MV-4-11 (cell line): ENCODE measurements at regions not wholly inside any gene's neighbourhood (a gene's known extent, or its start where the extent isn't known, plus 50 kb on each side); places are given as distances from the start of the nearest gene placed in this dataset.

Experiments used
- DNase-seq: peaks from one replicate; lab custom pipeline; 2025; lab: John Stamatoyannopoulos, UW

DNA sequence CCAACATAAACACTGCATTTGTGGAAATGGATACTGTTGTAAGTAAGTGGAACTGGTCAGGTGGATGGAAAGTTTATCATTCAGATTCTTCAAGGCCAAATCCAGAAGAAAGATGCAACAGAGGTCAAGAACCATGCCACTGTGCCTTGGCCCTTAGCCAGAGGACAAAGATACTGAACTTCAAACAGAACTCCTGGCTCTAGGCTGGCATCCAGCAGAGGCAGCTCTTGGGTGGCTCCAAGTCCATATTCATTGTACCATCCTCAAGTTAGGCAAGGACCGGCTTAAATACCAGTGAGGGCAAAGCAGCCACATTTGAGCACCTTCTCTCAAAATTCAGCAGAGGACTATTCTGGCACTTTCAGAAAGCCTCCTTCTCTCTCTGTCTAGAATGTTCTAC is 53.2 kb downstream of the DNAAF9 start:
- DNase-seq: no peak

DNA sequence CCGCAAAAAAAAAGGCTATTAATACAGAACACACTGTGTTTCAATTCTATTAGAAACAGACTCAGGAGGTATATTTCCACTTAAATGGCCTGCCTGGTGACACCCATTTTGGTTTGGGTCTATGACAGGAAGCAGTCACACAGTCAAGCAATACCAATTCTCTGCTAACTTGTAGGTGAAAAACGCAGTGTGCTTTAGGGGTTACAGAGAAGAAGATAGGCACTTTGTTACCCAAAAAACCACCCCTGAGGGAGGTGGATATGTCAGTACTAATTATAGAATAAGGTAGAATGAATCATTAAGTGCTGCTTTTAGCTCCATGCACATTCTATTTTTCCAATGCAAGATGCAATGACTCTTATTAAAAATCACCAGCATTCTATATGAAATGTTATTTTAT is 53.8 kb downstream of the DNAAF9 start:
- no peak for DNase-seq

DNA sequence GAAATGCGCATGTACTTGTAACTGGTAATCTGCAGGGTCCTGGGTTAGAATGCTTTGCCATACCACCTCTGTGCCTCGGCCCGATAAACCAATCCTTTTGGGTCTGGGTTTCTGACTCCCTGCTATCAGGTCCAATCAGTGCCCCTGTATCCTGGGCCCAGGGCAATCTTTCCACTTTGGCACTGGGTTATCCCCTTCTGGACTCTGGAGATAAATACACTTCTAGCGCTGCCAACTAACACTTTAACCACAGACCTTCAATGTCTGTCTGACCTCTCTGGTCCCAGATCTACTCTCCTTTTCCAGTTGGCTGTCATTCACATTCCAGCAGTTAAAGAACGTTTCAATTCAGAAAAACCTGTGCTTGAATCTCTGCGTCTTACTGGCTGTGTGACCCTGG is 55.3 kb downstream of the DNAAF9 start:
- DNase-seq: no peak

DNA sequence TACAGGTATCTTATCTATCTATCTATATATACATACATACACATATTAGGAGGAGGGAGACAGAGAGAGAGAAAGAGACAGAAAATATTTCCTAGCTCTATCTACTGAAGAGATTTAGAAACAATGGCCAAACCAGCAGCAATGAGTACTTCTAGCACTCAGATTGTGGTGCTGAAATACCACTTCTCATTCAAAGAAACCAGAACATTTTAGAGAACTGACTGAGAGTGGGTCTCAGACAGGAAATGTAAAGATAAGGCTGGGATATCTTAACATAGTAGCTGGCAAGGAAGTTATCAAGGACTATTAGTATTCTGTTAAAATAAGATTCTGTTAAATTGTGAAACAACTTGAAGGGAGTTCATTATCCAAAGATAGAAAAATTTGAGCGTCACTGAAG is 57.0 kb downstream of the DNAAF9 start:
- DNase-seq: no peak

DNA sequence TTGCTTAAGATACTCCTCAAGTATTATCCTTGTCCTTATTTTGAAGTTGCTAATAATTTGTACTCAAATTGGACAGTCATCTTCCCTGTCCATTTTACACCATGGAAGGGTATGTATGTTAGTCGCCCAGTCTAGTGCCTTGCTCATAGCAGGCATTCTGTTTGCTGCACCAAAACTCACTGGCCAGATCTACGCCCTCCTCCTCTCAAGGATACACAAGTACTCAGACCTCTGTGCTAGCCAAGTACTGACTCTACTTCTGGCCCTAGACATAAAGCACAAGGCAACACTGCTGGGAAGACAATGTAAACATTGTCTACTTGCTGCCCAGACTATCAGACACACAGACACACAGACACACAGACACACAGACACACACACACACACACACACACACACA is 57.7 kb downstream of the DNAAF9 start:
- no peak for DNase-seq

DNA sequence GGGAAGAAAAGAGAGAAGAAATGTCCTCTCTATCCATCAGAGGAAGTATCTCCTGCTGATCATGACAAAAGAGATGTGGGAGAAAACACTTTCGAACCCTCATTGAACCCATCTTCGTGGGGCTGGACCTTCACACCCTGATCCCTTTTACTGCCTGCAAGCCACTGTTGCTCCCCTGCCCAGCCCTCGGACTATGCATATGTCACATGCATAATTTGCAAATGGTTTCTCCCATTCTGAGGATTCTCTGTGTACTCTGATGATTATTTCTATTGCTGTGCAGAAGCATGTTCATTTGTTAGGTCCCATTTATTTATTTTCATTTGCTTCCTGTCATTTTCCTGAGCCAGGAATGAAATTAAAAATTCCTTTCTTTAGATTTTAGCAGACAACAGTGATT is 64.7 kb downstream of the DNAAF9 start:
- DNase-seq: no peak

DNA sequence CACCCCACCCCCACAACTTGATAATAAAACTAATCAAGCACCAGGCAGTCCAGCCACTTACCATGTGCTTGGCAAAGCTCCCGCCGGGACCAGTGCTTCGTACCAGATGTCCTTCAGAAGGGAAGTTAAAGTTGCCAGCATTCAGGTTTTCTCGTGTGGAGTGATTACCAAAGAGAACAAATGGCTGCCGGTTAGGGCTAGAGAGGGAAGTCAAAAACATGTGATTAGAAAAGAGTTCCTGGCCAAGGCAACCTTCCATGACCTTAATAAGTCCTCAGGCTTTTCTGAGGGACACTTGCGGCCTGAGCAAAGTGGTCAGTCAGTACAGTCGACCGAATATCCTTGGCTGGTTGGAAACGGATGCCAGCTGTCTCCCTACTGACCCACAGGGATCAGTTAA is 67.0 kb downstream of the DNAAF9 start:
- peak; percentile 16 for DNase-seq

DNA sequence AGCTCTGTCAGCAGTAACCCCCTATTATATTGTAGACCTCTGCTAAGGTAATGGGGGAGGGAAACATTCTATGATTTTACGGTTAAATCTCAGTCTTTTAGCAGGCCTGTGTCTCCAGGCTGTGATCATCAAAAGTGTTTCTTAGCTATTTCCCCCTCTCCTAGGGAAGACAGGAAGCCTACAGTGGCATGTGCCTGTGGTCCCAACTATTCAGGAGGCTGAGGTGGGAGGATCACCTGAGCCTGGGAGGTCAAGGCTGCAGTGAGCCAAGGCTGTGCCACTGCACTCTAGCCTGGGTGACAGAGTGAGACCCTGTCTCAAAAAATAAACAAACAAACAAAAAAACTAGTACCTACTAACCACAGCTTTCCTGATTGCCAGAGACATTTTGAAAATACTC is 67.9 kb downstream of the DNAAF9 start:
- DNase-seq: no peak

DNA sequence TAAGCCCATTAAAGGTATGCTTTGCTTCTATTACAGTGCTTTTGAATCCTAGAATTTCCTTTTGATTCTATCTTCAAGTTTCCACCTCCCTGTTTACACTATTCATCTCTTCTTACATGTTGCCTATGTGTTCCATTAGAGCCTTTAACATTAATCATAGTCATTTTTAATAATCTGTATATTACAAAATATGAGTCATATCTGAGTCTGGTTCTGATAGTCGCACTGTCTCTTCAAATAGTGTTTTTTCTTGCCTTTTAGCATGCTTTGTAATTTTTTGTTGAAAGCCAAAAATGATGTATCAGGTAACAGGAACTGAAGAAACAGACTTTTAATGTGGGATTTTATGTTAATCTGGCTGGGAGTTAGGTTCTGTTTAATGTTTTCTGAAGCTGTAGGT is 68.4 kb downstream of the DNAAF9 start:
- no peak for DNase-seq

DNA sequence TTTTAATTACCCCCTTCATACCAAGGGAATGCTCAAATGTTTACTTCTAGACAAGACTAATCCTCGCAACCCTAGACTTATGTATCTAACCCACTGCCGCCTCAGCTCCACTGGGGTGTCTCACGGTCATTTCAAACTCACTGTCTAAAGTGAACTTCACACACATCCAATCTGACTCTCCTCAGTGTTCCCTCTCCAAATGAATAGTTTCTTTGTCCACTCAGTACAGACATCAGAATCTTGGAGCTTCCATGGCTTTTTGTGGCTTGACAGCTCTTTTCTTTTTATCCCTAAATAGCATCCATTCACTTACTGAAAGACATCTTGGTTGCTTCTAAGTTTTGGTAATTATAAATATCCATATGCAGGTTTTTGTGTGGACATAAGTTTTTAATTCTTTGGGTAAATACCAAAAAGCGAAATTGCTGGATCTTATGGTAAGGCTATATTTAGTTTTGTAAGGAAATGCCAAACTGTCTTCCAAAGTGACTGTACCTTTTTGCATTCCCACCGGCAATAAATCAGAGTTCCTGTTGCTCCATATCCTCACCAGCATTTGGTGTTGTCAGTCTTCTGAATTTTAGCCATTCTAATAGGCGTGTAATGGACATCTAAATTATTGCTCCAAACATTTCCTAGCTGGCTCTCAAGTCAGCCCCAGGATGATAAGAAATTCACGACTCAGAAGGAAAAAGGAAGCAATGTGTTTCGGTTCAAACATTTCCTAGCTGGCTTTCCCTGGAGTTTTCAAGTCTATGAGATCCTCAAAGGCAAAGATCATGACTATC is 73.1 kb downstream of the DNAAF9 start:
- no peak for DNase-seq

DNA sequence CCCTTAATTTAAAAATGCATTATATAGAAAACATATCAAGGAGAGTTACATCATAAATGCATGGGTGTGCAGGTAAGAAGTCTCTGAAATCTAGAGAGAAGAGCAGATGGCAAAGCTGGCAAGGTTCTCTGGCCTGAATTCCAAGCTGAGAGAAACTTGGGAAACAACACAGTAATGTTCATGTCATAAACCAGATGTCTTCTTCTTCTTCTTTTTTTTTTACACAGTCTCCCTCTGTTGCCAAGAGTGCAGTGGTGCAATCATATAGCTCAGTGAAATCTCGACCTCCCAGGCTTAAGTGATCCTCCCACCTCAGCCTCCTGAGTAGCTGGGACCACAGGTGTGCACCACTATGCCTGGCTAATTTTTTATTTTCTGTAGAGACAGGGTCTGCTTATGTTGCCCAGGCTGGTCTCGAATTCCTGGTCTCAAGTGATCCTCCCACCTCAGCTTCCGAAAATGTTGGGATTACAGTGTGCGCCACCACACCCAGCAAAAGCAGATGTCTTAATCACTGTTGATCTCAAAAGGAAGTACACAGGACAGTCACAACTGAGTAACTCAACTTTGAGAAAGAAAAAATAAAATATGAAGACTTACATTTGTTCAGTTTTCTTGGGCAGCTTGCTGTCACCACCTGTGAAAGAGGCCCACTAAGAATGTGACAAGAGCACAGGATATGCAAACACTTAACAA is 77.3 kb downstream of the DNAAF9 start:
- peak; percentile 36 for DNase-seq

DNA sequence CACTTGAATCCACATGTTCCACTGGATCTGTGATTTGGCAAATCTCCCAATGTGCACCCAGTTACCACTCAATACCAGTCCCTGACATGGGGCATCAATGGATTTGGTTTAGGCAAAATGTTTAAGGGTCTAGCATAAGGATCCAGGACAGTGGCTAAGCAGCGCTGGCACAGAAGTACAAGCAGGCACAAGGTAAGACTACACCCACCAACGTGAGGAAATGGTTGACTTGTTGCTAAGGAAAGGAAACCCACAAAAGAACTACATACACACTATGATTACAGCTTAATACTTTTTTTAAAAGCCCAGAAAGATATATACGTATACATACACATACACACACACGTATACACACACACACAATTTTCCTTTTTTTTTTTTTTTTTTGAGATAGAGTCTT is 79.0 kb downstream of the DNAAF9 start:
- DNase-seq: no peak

DNA sequence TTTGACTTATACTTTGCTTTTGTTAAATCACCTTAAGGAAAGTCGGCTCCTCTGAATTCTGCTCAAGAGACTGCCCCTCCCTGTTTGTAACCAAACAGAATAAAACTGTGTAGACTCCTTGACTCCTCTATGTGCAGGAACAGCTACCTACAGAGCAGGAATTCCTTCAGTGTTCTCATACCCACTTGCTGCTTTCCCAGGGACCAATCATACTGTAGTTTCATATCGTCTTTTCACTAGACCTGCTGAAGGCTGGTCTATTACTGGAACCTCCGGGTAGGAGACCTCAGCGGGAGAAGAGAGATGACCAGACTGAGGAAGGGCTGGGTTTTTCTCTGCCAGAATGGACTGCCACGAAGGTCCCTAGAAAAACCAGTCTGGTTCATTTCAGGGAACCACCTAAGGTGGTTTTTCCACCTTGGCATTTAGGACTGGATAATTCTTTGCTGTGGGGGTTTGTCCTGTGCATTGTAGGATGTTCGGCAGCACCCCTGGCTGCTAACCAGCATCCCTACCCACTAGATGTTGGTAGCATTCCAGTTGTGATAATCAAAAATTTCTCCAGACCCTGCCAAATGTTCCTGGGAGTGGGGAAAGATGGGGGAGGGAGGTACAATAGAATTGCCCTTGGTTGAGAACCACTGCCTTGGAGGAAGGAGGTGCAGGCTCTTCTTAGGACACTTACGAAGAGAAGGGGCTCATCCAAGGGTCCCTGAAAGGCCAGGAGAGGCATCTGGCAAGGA is 80.5 kb downstream of the DNAAF9 start:
- DNase-seq: no peak

DNA sequence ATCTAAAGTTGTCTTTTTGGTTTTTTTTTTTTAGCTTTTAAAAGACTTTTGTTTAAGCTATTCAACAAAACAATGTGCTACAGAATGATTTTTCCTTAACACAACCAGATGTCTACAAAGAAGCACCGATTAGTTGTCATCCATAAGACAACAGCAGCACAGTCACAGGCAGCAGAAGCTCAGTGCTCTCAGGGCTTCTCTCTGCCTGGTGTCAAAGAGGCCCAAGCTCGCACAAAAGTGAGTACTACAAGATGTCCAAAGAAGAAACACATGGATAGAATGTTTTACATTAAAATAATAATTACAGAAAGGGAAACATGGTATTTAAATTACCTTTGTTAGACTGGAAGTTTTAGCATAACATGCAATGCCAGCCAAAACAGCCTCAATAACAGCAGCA is 81.6 kb downstream of the DNAAF9 start:
- DNase-seq: no peak

DNA sequence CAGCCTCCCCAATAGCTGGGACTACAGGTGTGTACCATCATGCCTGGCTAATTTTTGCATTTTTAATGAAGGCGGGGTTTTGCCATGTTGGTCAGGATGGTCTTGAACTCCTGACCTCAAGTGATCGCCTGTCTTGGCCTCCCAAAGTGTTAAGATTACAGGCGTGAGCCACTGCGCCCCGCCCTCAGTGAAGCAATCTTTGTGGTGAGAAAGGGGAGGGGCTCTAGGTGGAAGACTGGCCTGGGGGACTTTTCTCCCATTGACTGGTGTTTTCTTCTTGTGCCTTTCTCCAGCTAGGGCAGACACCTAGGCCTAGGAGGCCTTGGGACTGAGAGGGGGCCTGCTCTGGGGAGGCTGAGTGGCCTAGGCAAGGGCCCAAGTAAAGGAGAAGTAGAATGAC is 84.1 kb downstream of the DNAAF9 start:
- DNase-seq: peak; percentile 81

DNA sequence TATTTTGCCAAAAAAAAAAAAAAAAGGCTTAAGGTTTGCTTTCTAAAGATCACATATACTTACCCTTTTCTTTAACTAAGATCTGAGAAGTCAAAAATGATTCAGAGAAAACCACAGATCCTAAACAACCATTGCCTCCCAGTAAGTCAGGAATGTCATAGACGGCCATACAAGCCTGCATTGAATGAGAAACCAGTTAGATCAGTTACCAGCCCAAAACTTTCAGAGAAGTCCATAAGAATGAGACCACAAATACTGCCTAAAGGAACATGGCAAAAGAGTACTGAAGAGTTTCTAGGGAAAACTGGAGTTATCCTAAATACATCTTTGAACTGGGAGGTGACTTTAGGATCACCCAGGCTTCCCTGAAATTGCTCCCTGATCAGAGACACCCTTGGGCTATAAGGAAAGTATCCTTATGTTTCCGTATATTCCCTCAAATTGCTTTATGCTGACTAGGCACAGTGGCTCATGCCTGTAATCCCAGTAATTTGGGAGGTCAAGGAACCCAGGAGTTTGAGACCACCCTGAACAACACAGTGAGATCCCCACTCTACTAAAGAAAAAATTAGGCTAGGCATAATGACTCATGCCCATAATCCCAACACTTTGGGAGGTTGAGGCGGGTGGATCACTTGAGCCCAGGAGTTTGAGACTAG is 79.4 kb upstream of the SLC4A11 start:
- no peak for DNase-seq

DNA sequence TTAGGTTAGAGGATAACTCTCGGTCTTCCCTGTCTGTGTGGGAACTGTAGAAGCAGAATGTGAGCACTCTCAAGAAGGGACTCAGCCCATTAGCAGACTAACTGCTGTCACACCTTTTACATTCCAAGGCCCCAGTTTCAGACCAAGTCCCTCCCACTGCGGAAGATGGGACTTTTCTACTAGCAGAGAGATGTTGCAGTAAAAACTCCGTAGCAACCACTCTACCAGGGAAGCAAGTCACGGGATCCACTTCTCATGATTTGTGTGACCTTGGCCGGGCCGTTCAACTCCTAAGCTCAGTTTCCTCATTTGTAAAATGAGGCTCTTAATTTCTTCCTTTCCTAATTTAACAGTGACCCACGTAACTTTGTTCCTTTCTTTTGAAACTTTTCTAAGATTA is 77.1 kb upstream of the SLC4A11 start:
- DNase-seq: no peak

DNA sequence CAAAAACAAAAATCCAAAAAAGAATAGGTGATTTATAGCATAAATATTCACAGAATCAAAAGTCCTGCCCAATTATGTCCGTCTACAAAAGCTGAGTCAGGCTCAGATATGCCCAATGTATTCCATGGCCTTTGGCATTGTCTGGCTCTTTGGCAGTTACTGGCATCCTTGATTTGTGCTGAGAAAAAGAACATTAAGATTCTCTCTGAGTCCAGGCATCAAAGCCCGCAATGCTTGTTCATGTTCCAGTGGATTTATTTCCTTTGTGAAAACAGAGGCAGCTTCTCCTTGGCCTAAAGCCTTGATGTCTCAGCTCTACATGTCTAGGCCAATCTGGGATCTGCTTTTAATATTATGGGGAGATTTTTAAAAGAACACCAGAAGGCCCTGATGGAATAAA is 76.1 kb upstream of the SLC4A11 start:
- no peak for DNase-seq

DNA sequence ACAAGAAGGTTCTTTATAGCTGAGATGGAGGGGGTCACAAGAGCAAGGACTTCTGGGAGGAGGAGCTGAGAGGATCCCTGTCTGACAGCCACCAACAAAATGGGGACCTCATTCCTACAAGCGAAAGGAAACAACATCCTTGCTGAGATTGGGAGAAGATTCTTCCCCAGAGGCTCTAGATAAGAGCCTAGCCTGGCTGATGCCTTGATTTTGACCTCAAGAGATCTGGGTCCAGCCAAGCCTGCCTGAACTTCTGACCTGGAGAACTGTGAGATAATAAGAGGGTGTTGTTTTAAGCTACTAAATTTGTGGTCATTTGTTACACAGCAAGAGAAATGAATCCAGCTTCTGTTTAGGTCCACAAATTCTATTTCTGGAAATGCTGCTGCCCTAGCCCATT is 75.4 kb upstream of the SLC4A11 start:
- no peak for DNase-seq

DNA sequence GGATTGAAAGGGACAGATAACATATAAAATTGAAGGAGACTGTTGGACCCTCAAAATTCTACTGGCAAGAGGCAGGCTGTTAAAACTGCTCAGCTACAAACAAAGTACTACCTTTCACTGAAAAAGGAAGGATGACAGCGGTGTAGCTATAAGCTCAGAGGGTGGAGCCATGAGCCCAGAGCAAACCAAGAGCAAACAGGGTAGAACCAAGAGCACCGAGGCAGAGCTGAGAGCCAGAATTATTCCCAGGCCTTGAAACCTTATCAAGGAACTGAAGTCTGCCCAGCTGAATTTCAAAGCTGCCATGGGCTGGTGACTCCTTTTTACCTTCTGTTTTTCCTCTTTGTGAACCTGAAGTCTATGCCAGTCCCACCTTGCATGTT is 74.7 kb upstream of the SLC4A11 start:
- peak; percentile 4 for DNase-seq

DNA sequence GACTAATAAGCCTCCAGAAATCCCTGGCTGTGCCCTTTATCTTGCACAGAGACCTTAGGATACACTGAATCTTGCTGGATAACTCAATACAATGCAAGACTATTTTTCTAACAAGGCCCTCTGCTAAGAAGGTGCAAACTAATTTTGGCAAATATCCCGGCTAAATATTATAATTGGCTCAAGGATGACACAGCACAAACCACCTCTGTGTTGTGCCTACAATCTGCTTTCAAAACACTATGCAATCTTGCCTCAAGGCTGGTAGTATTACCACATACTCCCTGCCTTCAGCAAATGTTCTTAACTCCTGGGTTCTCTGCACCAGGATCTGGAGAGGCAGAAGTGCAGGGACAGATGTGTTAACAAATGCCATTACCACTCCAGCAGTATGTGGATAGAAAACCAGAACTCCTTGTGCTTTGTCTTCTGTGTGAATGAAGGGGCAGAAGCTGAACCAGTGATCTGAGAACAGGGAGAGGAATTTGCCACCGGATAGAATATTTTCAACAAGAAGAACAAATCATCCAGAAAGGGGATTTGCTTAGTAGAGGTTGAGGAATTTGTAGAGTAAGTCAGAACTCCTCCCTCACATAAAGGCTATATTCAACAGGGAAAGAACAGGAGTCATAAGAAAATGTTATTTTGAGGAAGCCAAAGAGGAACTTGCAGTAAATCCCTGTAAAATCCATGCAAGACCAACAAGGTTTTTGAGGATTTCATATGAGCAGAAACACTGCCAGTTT is 74.1 kb upstream of the SLC4A11 start:
- DNase-seq: peak; percentile 64

DNA sequence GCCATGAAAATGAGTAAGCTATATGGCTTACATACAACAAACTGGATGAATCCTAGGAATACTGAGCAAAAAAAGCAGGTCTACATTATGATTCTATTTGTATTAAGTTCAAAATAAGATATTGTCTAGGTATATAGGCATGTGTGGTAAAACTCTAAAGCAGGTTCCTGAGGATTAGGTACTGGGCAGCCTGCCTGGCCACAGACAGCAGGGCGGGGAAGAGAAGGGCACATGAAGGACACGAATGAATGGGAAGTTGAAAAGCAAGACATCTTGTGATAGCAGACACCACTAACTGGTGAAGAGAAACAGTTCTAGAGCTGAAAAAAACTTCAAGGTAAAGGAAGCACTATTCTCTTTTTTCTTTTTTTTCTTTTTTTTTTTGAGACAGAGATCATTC is 72.6 kb upstream of the SLC4A11 start:
- no peak for DNase-seq
